A673 (cell line): ENCODE measurements at regions not wholly inside any gene's neighbourhood (a gene's known extent, or its start where the extent isn't known, plus 50 kb on each side); places are given as distances from the start of the nearest gene placed in this dataset.

ENCODE experiments used
- BruUV-seq: library from RNA; stranded (reverse); fragments of 400-500 nt; replicated peaks from 2 replicates; lab custom pipeline; 2021; lab: Mats Ljungman, UMichigan
- CTCF ChIA-PET: fragments of 300-600 bp; sonication (Branson Sonifier 250); formaldehyde crosslinking; loops from one replicate; lab custom pipeline; 2022; ENCODE audit warnings: antibody characterized with exemption; lab: Charles Lee
- POLR2A ChIA-PET: fragments of 300-600 bp; sonication (Branson Sonifier 250); formaldehyde crosslinking; loops from one replicate; lab custom pipeline; 2022; ENCODE audit warnings: antibody characterized with exemption; ENCODE audit not compliant: low non-redundant PET; lab: Charles Lee
- DNase-seq: peaks from one replicate; pipeline ENCODE4 v3.0.0-alpha.2; 2015; ENCODE audit warnings: low spot score
- H3K27ac ChIP-seq: fragments of 200-600 bp; sonication (generic); 2 replicates; pipeline ENCODE4 v1.5.1; 2016; ENCODE audit warnings: mixed run types, low read depth, mild to moderate bottlenecking, mixed read lengths, antibody characterized with exemption, low read length; ENCODE audit not compliant: poor library complexity, severe bottlenecking
- H3K27me3 ChIP-seq: fragments of 200-600 bp; sonication (generic); replicated peaks from 2 replicates; pipeline ENCODE4 v1.6.1; 2017; ENCODE audit warnings: mixed run types, low read depth, mild to moderate bottlenecking, mixed read lengths, antibody characterized with exemption, low read length; ENCODE audit not compliant: insufficient read depth, poor library complexity
- H3K36me3 ChIP-seq: fragments of 200-600 bp; sonication (generic); 2 replicates; pipeline ENCODE4 v1.6.1; 2016; ENCODE audit warnings: mixed run types, mild to moderate bottlenecking, mixed read lengths, antibody characterized with exemption, low read length; ENCODE audit not compliant: insufficient read depth, poor library complexity, severe bottlenecking
- H3K4me1 ChIP-seq: fragments of 200-600 bp; sonication (generic); 2 replicates; pipeline ENCODE4 v1.6.1; 2017; ENCODE audit warnings: mixed run types, mild to moderate bottlenecking, mixed read lengths, antibody characterized with exemption, low read length; ENCODE audit not compliant: insufficient read depth, poor library complexity, severe bottlenecking
- H3K4me3 ChIP-seq: fragments of 200-600 bp; sonication (generic); 2 replicates; pipeline ENCODE4 v1.5.1; 2016; ENCODE audit warnings: low read depth, mixed run types, mild to moderate bottlenecking, mixed read lengths, low read length; ENCODE audit not compliant: poor library complexity, severe bottlenecking
- H3K9me3 ChIP-seq: fragments of 200-600 bp; sonication (generic); 2 replicates; pipeline ENCODE4 v1.6.1; 2016; ENCODE audit warnings: mixed run types, low read depth, mild to moderate bottlenecking, mixed read lengths, antibody characterized with exemption, low read length; ENCODE audit not compliant: poor library complexity, severe bottlenecking
- EZH2 ChIP-seq: fragments of 200-600 bp; sonication (generic); IDR thresholded peaks from 2 replicates; pipeline ENCODE4 v1.6.1; 2017; ENCODE audit warnings: borderline replicate concordance, low read depth, mild to moderate bottlenecking, mixed read lengths, antibody characterized with exemption, low read length; ENCODE audit not compliant: poor library complexity, severe bottlenecking
- intact Hi-C: fragments of 100-400 bp; cut with micrococcal nuclease; formaldehyde crosslinking; loops from one replicate; pipeline ENCODE4 v1.10.0; 2022; ENCODE audit not compliant: unreplicated experiment
- TF ChIP-seq, protein P1 (sequence below): fragments of 300-800, 200-600 bp; sonication (generic); conservative IDR thresholded peaks from 2 replicates; pipeline ENCODE4 v1.5.1; 2017; ENCODE audit warnings: low read depth, mild to moderate bottlenecking, antibody characterized with exemption, low read length, moderate library complexity, mixed read lengths

DNA sequence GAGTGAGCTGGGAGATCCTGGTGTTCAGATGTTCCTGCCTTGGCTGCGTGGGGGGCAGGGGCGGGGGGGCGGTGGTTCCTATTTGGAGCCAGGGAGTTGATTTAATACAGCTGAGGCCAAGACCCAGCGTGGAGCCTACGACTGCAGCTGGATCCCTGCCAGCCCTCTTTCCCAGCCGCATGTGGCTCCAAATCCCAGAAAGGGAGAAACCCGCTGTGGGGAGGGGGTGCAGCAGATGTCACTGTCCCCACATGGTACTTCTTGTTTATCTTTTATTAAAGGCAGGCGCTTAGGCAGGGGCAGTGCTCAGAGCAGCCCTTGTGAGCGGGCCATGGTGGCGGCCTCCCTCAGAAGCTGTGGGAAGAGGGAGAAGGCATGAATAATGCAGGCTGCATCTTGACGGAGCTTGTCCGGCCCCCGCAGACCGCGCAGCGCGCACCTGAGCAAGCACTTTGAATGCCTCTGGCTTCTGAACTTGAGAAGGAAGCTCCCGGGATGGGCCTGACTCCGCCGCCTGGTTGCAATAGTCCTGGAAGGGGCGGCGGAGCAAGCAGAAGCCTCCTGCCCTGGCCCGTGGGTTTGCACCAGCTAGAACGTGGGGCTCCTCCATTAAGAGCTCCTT is 112.1 kb downstream of the GLI2 start:
- ChIA-PET POLR2A (no interaction called here), CTCF (no interaction called here)
- intact Hi-C loops: no loop called here
- DNase-seq: peak; percentile 53
- Histone ChIP-seq H3K4me1 (peaks cover 9% of the 10 kb centered on the region), H3K27ac (no peak overlapping the region), H3K4me3 (no peak overlapping the region), H3K36me3 (no peaks in the 10 kb centered on the region), H3K27me3 (no peaks in the 10 kb centered on the region), H3K9me3 (peaks cover 5% of the 10 kb centered on the region)
- no TSS peak for BruUV-seq
- TF ChIP-seq EZH2: no peak
- TF ChIP-seq, protein P1, sequence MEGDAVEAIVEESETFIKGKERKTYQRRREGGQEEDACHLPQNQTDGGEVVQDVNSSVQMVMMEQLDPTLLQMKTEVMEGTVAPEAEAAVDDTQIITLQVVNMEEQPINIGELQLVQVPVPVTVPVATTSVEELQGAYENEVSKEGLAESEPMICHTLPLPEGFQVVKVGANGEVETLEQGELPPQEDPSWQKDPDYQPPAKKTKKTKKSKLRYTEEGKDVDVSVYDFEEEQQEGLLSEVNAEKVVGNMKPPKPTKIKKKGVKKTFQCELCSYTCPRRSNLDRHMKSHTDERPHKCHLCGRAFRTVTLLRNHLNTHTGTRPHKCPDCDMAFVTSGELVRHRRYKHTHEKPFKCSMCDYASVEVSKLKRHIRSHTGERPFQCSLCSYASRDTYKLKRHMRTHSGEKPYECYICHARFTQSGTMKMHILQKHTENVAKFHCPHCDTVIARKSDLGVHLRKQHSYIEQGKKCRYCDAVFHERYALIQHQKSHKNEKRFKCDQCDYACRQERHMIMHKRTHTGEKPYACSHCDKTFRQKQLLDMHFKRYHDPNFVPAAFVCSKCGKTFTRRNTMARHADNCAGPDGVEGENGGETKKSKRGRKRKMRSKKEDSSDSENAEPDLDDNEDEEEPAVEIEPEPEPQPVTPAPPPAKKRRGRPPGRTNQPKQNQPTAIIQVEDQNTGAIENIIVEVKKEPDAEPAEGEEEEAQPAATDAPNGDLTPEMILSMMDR: no peak

GRCh38 chr2:120849278-120849677 is 113.6 kb downstream of the GLI2 start:
- BruUV-seq: no TSS peak
- peaks cover 9% of the 10 kb centered on the region for H3K4me1 ChIP-seq
- H3K9me3 ChIP-seq: peaks cover 5% of the 10 kb centered on the region
- no peak overlapping the region for H3K27ac ChIP-seq
- no peak overlapping the region for H3K4me3 ChIP-seq
- CTCF ChIA-PET: no interaction called here
- POLR2A ChIA-PET: no interaction called here
- TF ChIP-seq, protein P1: no peak
- TF ChIP-seq EZH2: no peak
- H3K27me3 ChIP-seq: no peaks in the 10 kb centered on the region
- no peaks in the 10 kb centered on the region for H3K36me3 ChIP-seq
- intact Hi-C loops: no loop called here
- no peak for DNase-seq

DNA sequence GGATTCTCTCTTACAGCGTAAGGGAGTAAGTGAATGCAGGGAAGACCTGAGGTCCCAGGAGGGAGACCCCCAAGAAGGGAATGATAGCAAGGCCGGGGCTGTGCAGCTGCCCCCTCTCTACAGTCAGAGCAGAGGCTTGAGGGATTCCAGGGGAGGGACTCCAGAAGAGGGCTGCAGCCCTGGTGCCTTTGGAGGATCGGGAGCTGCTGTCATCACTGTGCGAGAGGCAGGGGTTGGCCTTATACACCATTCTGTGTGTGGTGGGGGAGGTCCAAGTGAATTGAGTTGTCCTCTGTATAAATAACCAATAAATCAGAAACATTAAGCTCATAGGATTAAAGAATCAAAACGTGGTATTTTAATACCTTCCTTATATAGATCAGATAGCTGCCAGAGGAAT is 114.9 kb downstream of the GLI2 start:
- TF ChIP-seq, protein P1: no peak
- no peak for TF ChIP-seq EZH2
- intact Hi-C loops: no loop called here
- no TSS peak for BruUV-seq
- POLR2A ChIA-PET: no interaction called here
- DNase-seq: no peak
- no peak overlapping the region for H3K4me3 ChIP-seq
- CTCF ChIA-PET: no interaction called here
- H3K4me1 ChIP-seq: peaks cover 9% of the 10 kb centered on the region
- no peak overlapping the region for H3K27ac ChIP-seq
- peaks cover 5% of the 10 kb centered on the region for H3K9me3 ChIP-seq
- H3K27me3 ChIP-seq: no peaks in the 10 kb centered on the region
- H3K36me3 ChIP-seq: no peaks in the 10 kb centered on the region
